H9 (cell line): ENCODE measurements at regions not wholly inside any gene's neighbourhood (a gene's known extent, or its start where the extent isn't known, plus 50 kb on each side); places are given as distances from the start of the nearest gene placed in this dataset.

Source experiments
- DNase-seq: peaks from one replicate; pipeline ENCODE4 v3.0.0-alpha.2; 2017
- H2AFZ ChIP-seq: one replicate; pipeline ENCODE4 v1.6.1; 2013; ENCODE audit warnings: mild to moderate bottlenecking, low read length, control low read depth, moderate library complexity
- H2AK5ac ChIP-seq: 2 replicates; pipeline ENCODE4 v1.6.1; 2013; ENCODE audit warnings: low read length, control low read depth, mixed read lengths; ENCODE audit not compliant: insufficient read length
- H2BK120ac ChIP-seq: one replicate; pipeline ENCODE4 v1.6.1; 2013; ENCODE audit warnings: low read depth, mild to moderate bottlenecking, low read length, control low read depth, inconsistent platforms; ENCODE audit not compliant: poor library complexity, severe bottlenecking
- H2BK12ac ChIP-seq: 2 replicates; pipeline ENCODE4 v1.6.1; 2013; ENCODE audit warnings: low read length, control low read depth, mixed read lengths, low read depth; ENCODE audit not compliant: insufficient read length
- H2BK15ac ChIP-seq: 2 replicates; pipeline ENCODE4 v1.6.1; 2013; ENCODE audit warnings: low read depth, low read length, control low read depth
- H2BK20ac ChIP-seq: one replicate; pipeline ENCODE4 v1.6.1; 2013; ENCODE audit warnings: low read depth, mild to moderate bottlenecking, low read length, control low read depth, inconsistent platforms; ENCODE audit not compliant: poor library complexity, severe bottlenecking
- H2BK5ac ChIP-seq: 2 replicates; pipeline ENCODE4 v1.6.1; 2013; ENCODE audit warnings: low read length, control low read depth, mixed read lengths; ENCODE audit not compliant: insufficient read length
- H3K14ac ChIP-seq: 2 replicates; pipeline ENCODE4 v1.6.1; 2013; ENCODE audit warnings: low read length, control low read depth; ENCODE audit not compliant: insufficient read depth
- H3K18ac ChIP-seq: 2 replicates; pipeline ENCODE4 v1.6.1; 2013; ENCODE audit warnings: low read depth, mild to moderate bottlenecking, mixed read lengths, low read length, control low read depth; ENCODE audit not compliant: insufficient read length
- H3K23ac ChIP-seq: 2 replicates; pipeline ENCODE4 v1.6.1; 2013; ENCODE audit warnings: low read length, control low read depth, mixed read lengths, low read depth; ENCODE audit not compliant: insufficient read length
- H3K23me2 ChIP-seq: 2 replicates; pipeline ENCODE4 v1.6.1; 2013; ENCODE audit warnings: low read depth, mild to moderate bottlenecking, mixed read lengths, low read length, control low read depth; ENCODE audit not compliant: insufficient read length, poor library complexity, severe bottlenecking
- H3K27ac ChIP-seq: 2 replicates; pipeline ENCODE4 v1.5.1; 2013; ENCODE audit warnings: low read length, control low read depth, mixed read lengths, low read depth; ENCODE audit not compliant: insufficient read length
- H3K27me3 ChIP-seq: 2 replicates; pipeline ENCODE4 v1.6.1; 2013; ENCODE audit warnings: low read length, control low read depth, inconsistent platforms; ENCODE audit not compliant: insufficient read depth
- H3K4ac ChIP-seq: 2 replicates; pipeline ENCODE4 v1.6.1; 2013; ENCODE audit warnings: low read depth, mild to moderate bottlenecking, control low read depth, inconsistent platforms, low read length, moderate library complexity
- H3K4me1 ChIP-seq: 2 replicates; pipeline ENCODE4 v1.6.1; 2013; ENCODE audit warnings: low read length, control low read depth, inconsistent platforms; ENCODE audit not compliant: insufficient read depth
- H3K4me2 ChIP-seq: 2 replicates; pipeline ENCODE4 v1.6.1; 2013; ENCODE audit warnings: low read length, control low read depth, mixed read lengths; ENCODE audit not compliant: insufficient read length, insufficient read depth
- H3K56ac ChIP-seq: 2 replicates; pipeline ENCODE4 v1.6.1; 2013; ENCODE audit warnings: low read depth, mild to moderate bottlenecking, mixed read lengths, low read length, control low read depth; ENCODE audit not compliant: insufficient read length
- H3K79me1 ChIP-seq: 2 replicates; pipeline ENCODE4 v1.6.1; 2013; ENCODE audit warnings: low read depth, mild to moderate bottlenecking, moderate library complexity, low read length, control low read depth, inconsistent platforms; ENCODE audit not compliant: insufficient read depth, poor library complexity, severe bottlenecking
- H3K79me2 ChIP-seq: 2 replicates; pipeline ENCODE4 v1.6.1; 2013; ENCODE audit warnings: low read length, control low read depth, inconsistent platforms; ENCODE audit not compliant: insufficient read depth
- H3K9ac ChIP-seq: 2 replicates; pipeline ENCODE4 v1.6.1; 2013; ENCODE audit warnings: low read length, control low read depth, mixed read lengths; ENCODE audit not compliant: insufficient read length; ENCODE audit errors: extremely low read depth
- H3K9me3 ChIP-seq: one replicate; pipeline ENCODE4 v1.6.1; 2013; ENCODE audit warnings: low read depth, low read length, inconsistent platforms; ENCODE audit not compliant: control insufficient read depth
- H3T11ph ChIP-seq: one replicate; pipeline ENCODE4 v1.6.1; 2013; ENCODE audit warnings: mild to moderate bottlenecking, low read length, control low read depth, inconsistent platforms
- H4K20me1 ChIP-seq: one replicate; pipeline ENCODE4 v1.6.1; 2013; ENCODE audit not compliant: control insufficient read depth, insufficient read length, insufficient read depth
- H4K5ac ChIP-seq: 2 replicates; pipeline ENCODE4 v1.6.1; 2013; ENCODE audit warnings: low read depth, mild to moderate bottlenecking, mixed read lengths, low read length, control low read depth; ENCODE audit not compliant: insufficient read length
- H4K8ac ChIP-seq: replicated peaks from 2 replicates; pipeline ENCODE4 v1.6.1; 2013; ENCODE audit warnings: low read length, control low read depth, mixed read lengths, low read depth; ENCODE audit not compliant: insufficient read length
- H4K91ac ChIP-seq: 2 replicates; pipeline ENCODE4 v1.6.1; 2013; ENCODE audit warnings: low read depth, mild to moderate bottlenecking, moderate library complexity, mixed read lengths, low read length, control low read depth; ENCODE audit not compliant: insufficient read length
- H3K27ac Mint-ChIP-seq, 3 experiments: 2 replicates in 2 of 3; 3 replicates in 1 of 3; pipeline ENCODE4 v1.8.0; 2020 to 2021; ENCODE audit warnings: mixed read lengths in 3 of 3, mild to moderate bottlenecking in 1 of 3, moderate library complexity in 1 of 3
- H3K27me3 Mint-ChIP-seq: 2 replicates; pipeline ENCODE4 v1.8.0; 2021; ENCODE audit warnings: low read depth, mild to moderate bottlenecking, moderate library complexity, mixed read lengths
- H3K36me3 Mint-ChIP-seq, 3 experiments: 2 replicates in 2 of 3; 3 replicates in 1 of 3; pipeline ENCODE4 v1.8.0; 2020 to 2021; ENCODE audit warnings: low read depth in 3 of 3, mixed read lengths in 3 of 3; ENCODE audit not compliant: insufficient read depth in 1 of 3
- H3K4me1 Mint-ChIP-seq, 2 experiments: 2 replicates each; pipeline ENCODE4 v1.8.0; 2020; ENCODE audit warnings: mixed read lengths in 2 of 2
- H3K4me3 Mint-ChIP-seq, 2 experiments: 2 replicates in 1 of 2; 3 replicates in 1 of 2; pipeline ENCODE4 v1.8.0; 2020 to 2021; ENCODE audit warnings: mild to moderate bottlenecking in 2 of 2, mixed read lengths in 2 of 2, moderate library complexity in 1 of 2
- H3K9me3 Mint-ChIP-seq, 2 experiments: 2 replicates in 1 of 2; 3 replicates in 1 of 2; pipeline ENCODE4 v1.8.0; 2020; ENCODE audit warnings: mild to moderate bottlenecking in 2 of 2, mixed read lengths in 2 of 2, moderate library complexity in 1 of 2
- CTCF ChIP-seq: fragments of 200-600 bp; sonication (generic); conservative IDR thresholded peaks from 3 replicates; pipeline ENCODE4 v1.8.0; 2021; ENCODE audit warnings: antibody characterized with exemption, mild to moderate bottlenecking
- WGBS: extraction: QIAGEN DNeasy Blood & Tissue Kit; methylation state at CpG from one replicate; pipeline ENCODE4 v1.1.7; 2013; ENCODE audit warnings: missing lambda C conversion rate, low lambda C conversion rate, mixed read lengths; ENCODE audit not compliant: insufficient read length; ENCODE audit errors: extremely low coverage; 5-methylcytosine and 5-hydroxymethylcytosine counted together

DNA sequence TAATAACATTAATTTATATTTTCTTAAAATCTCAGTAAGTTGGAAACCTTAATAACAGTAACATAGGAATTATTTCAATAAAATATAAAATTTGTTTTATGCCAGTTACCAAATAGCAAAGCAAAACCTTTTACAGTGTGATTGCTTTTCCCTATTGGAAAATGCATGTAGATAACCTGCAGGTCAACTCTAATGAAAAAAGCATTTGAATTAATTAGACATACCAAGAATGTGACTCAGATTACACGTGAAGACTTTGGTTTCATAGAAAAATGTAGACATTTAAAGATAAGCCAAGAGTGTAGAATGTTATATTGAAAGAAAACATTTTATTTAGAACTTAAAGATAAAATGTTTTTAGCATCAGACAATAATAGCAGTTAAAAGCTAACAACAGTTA is 888.1 kb downstream of the TMEM121 start:
- Mint-ChIP-seq H3K4me3 (no peak overlapping the region), H3K27ac (no peak overlapping the region), H3K4me1 (no peaks in the 10 kb centered on the region), H3K9me3 (peaks cover 65 to 76% of the 10 kb centered on the region in 2 experiments), H3K27me3 (peaks cover 2% of the 10 kb centered on the region; the same call in 1 of the 2 replicates), H3K36me3 (peaks cover 16 to 19% (median 16%) of the 10 kb centered on the region in 3 experiments; a peak in 6 of 7 replicates)
- Histone ChIP-seq H3K14ac (no peak overlapping the region), H3K18ac (no peak overlapping the region), H3K79me1 (no peaks in the 10 kb centered on the region), H2BK120ac (no peak overlapping the region), H4K8ac (no peak overlapping the region), H3K23ac (no peak overlapping the region), H4K20me1 (no peaks in the 10 kb centered on the region), H3K27me3 (no peaks in the 10 kb centered on the region), H2BK15ac (no peak overlapping the region), H3K9me3 (peaks cover 43% of the 10 kb centered on the region), H3K79me2 (no peaks in the 10 kb centered on the region; the same call in 1 of the 2 replicates), H3K56ac (no peak overlapping the region), H3K4ac (no peak overlapping the region), H3T11ph (no peak overlapping the region), H3K4me1 (no peaks in the 10 kb centered on the region), H2AFZ (no peak overlapping the region), H3K27ac (no peak overlapping the region), H2AK5ac (no peak overlapping the region), H3K4me2 (no peak overlapping the region), H3K9ac (no peak overlapping the region), H2BK12ac (no peak overlapping the region), H2BK20ac (no peak overlapping the region), H4K91ac (no peak overlapping the region), H4K5ac (no peak overlapping the region), H3K23me2 (no peaks in the 10 kb centered on the region), H2BK5ac (no peak overlapping the region)
- no peak for TF ChIP-seq CTCF
- no CpG with 5 or more reads among the region's 1 CpG for WGBS
- no peak for DNase-seq
